Breast epithelium (tissue), 4 donors: ENCODE measurements at regions not wholly inside any gene's neighbourhood (a gene's known extent, or its start where the extent isn't known, plus 50 kb on each side); places are given as distances from the start of the nearest gene placed in this dataset.

ENCODE experiments used
- DNase-seq, 2 donors: peaks; one replicate each; pipeline ENCODE4 v3.0.0-alpha.2; 2019; ENCODE audit warnings: low spot score in 2 of 2
- H3K27ac ChIP-seq, 2 donors: fragments of 200-600 bp; sonication (generic) in 1 of 2; one replicate each; pipeline ENCODE4 v1.5.1; 2016 to 2019; ENCODE audit warnings: mild to moderate bottlenecking in 1 of 2
- H3K27me3 ChIP-seq, 2 donors: fragments of 200-600 bp; sonication (generic) in 1 of 2; one replicate each; pipeline versions ENCODE4 v1.5.1 to v1.6.0; 2017 to 2019; ENCODE audit warnings: control low read depth in 1 of 2, mild to moderate bottlenecking in 1 of 2
- H3K36me3 ChIP-seq: fragments of 200-600 bp; one replicate; pipeline ENCODE4 v1.5.1; 2019
- H3K4me1 ChIP-seq, 2 donors: fragments of 200-600 bp; sonication (generic); one replicate each; pipeline ENCODE4 v1.5.1; 2016 to 2019; ENCODE audit warnings: control low read depth in 1 of 2
- H3K4me3 ChIP-seq, 3 donors: fragments of 200-600 bp; sonication (generic); 1 replicate in 2 of 3; 2 replicates in 1 of 3; pipeline ENCODE4 v1.5.1; 2016 to 2019; ENCODE audit warnings: mild to moderate bottlenecking in 3 of 3, moderate library complexity in 2 of 3
- H3K9me3 ChIP-seq, 2 donors: fragments of 200-600 bp; sonication (generic) in 1 of 2; one replicate each; pipeline ENCODE4 v1.5.1; 2016 to 2019; ENCODE audit warnings: control low read depth in 1 of 2
- CTCF ChIP-seq, 3 donors: fragments of 450-650 bp; IDR thresholded peaks; one replicate each; pipeline ENCODE4 v1.5.1; 2016 to 2017; ENCODE audit warnings: antibody characterized with exemption in 3 of 3, mild to moderate bottlenecking in 3 of 3, moderate library complexity in 3 of 3
- POLR2A ChIP-seq: fragments of 450-650 bp; IDR thresholded peaks from one replicate; pipeline ENCODE4 v1.6.1; 2016; ENCODE audit warnings: antibody characterized with exemption, mild to moderate bottlenecking, moderate library complexity
- POLR2AphosphoS5 ChIP-seq, 3 donors: sonication (generic); formaldehyde crosslinking; IDR thresholded peaks; one replicate each; pipeline ENCODE4 v1.6.1; 2017; ENCODE audit warnings: antibody characterized with exemption in 3 of 3
- intact Hi-C: fragments of 100-400 bp; cut with DNase I; formaldehyde crosslinking; loops from one replicate; pipeline ENCODE4 v1.15.1; 2023; ENCODE audit warnings: low total_unique reads

GRCh38 chr18:27253571-27253970, 68.5 kb upstream of the CHST9 start:
- Histone ChIP-seq H3K4me1 (no peaks in the 10 kb centered on the region), H3K9me3 (no peaks in the 10 kb centered on the region), H3K4me3 (no peak overlapping the region), H3K27ac (no peak overlapping the region), H3K27me3 (no peaks in the 10 kb centered on the region), H3K36me3 (no peaks in the 10 kb centered on the region)
- DNase-seq = no peak
- intact Hi-C loops = no loop called here
- no peak for TF ChIP-seq POLR2A
- no peak for TF ChIP-seq POLR2AphosphoS5 (IDR thresholded peaks at IDR 0.05)
- TF ChIP-seq CTCF (IDR thresholded peaks at IDR 0.05) = no peak

GRCh38 chr18:27250471-27250870, 65.4 kb upstream of the CHST9 start:
- DNase-seq = no peak
- Histone ChIP-seq H3K36me3 (no peaks in the 10 kb centered on the region), H3K9me3 (no peaks in the 10 kb centered on the region), H3K27me3 (no peaks in the 10 kb centered on the region), H3K4me3 (no peak overlapping the region), H3K27ac (no peak overlapping the region), H3K4me1 (no peaks in the 10 kb centered on the region)
- no peak for TF ChIP-seq CTCF (IDR thresholded peaks at IDR 0.05)
- TF ChIP-seq POLR2AphosphoS5 (IDR thresholded peaks at IDR 0.05) = no peak
- TF ChIP-seq POLR2A = no peak
- intact Hi-C loops = no loop called here

GRCh38 chr18:27249933-27250332, 64.8 kb upstream of the CHST9 start:
- TF ChIP-seq CTCF (IDR thresholded peaks at IDR 0.05) (no peak), POLR2A (no peak), POLR2AphosphoS5 (IDR thresholded peaks at IDR 0.05) (no peak)
- DNase-seq = no peak
- Histone ChIP-seq H3K27ac (no peak overlapping the region), H3K36me3 (no peaks in the 10 kb centered on the region), H3K4me3 (no peak overlapping the region), H3K4me1 (no peaks in the 10 kb centered on the region), H3K9me3 (no peaks in the 10 kb centered on the region), H3K27me3 (no peaks in the 10 kb centered on the region)
- intact Hi-C loops = no loop called here

- no peak for TF ChIP-seq CTCF (IDR thresholded peaks at IDR 0.05)
- no peak for TF ChIP-seq POLR2A
- TF ChIP-seq POLR2AphosphoS5 (IDR thresholded peaks at IDR 0.05) = no peak
- no peaks in the 10 kb centered on the region for H3K4me1 ChIP-seq
- no peak overlapping the region for H3K27ac ChIP-seq
- H3K27me3 ChIP-seq = no peaks in the 10 kb centered on the region
- intact Hi-C loops = no loop called here
- H3K4me3 ChIP-seq = no peak overlapping the region
- no peaks in the 10 kb centered on the region for H3K9me3 ChIP-seq
- no peaks in the 10 kb centered on the region for H3K36me3 ChIP-seq
- no peak for DNase-seq
Measured at GRCh38 chr18:27244259-27244658, 59.2 kb upstream of the CHST9 start.

GRCh38 chr18:27242392-27243047, 57.4 kb upstream of the CHST9 start:
- DNase-seq = no peak
- no peaks in the 10 kb centered on the region for H3K9me3 ChIP-seq
- intact Hi-C loops = no loop called here
- H3K27ac ChIP-seq = no peak overlapping the region
- no peaks in the 10 kb centered on the region for H3K27me3 ChIP-seq
- no peaks in the 10 kb centered on the region for H3K36me3 ChIP-seq
- TF ChIP-seq POLR2AphosphoS5 (IDR thresholded peaks at IDR 0.05) (no peak), CTCF (IDR thresholded peaks at IDR 0.05) (no peak), POLR2A (no peak)
- no peak overlapping the region for H3K4me3 ChIP-seq
- H3K4me1 ChIP-seq = no peaks in the 10 kb centered on the region
